DOHH2 (cell line): ENCODE measurements at regions not wholly inside any gene's neighbourhood (a gene's known extent, or its start where the extent isn't known, plus 50 kb on each side); places are given as distances from the start of the nearest gene placed in this dataset.

ENCODE experiments used
- EZH2phosphoT487 ChIP-seq: fragments of 200-600 bp; sonication (generic); IDR thresholded peaks from 2 replicates; pipeline ENCODE4 v1.6.1; 2017; ENCODE audit warnings: borderline replicate concordance, mild to moderate bottlenecking, antibody characterized with exemption, low read length, moderate library complexity, mixed read lengths
- TF ChIP-seq, protein P1 (sequence below): fragments of 200-600 bp; sonication (generic); IDR thresholded peaks from one replicate; pipeline ENCODE4 v1.5.1; 2014; ENCODE audit warnings: antibody characterized with exemption, mild to moderate bottlenecking, low read depth, low read length; ENCODE audit not compliant: poor library complexity, severe bottlenecking

DNA sequence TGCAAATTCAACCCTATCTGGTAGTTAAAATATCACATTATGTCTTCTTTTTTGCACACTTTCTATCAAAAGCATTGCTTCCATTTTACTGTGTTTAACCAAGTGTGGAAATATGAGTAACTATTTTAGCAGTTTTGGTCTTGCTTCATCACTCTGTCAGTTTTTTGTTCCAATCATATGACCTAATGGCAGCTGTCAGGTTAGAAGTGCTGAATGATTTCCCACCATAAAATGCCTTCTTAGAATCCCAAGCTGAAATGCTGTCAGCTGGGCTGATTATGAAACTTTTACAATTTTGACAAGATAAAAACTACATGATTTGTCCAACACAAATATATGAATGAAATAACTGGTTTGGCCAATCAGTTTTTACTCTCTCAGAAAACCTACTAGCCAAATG, 1654.6 kb upstream of the RAG2 start:
- TF ChIP-seq, protein P1, sequence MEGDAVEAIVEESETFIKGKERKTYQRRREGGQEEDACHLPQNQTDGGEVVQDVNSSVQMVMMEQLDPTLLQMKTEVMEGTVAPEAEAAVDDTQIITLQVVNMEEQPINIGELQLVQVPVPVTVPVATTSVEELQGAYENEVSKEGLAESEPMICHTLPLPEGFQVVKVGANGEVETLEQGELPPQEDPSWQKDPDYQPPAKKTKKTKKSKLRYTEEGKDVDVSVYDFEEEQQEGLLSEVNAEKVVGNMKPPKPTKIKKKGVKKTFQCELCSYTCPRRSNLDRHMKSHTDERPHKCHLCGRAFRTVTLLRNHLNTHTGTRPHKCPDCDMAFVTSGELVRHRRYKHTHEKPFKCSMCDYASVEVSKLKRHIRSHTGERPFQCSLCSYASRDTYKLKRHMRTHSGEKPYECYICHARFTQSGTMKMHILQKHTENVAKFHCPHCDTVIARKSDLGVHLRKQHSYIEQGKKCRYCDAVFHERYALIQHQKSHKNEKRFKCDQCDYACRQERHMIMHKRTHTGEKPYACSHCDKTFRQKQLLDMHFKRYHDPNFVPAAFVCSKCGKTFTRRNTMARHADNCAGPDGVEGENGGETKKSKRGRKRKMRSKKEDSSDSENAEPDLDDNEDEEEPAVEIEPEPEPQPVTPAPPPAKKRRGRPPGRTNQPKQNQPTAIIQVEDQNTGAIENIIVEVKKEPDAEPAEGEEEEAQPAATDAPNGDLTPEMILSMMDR = no peak
- TF ChIP-seq EZH2phosphoT487 = no peak
